ENCODE measurements at regions not wholly inside any gene's neighbourhood (a gene's known extent, or its start where the extent isn't known, plus 50 kb on each side); places are given as distances from the start of the nearest gene placed in this dataset.

- no peaks in the 10 kb centered on the region for H3K27me3 ChIP-seq (ENCODE audit: control insufficient read depth, insufficient read depth, low read length)
- no peaks in the 10 kb centered on the region for H3K36me3 ChIP-seq (ENCODE audit: control insufficient read depth, insufficient read depth, low read length)
- no peaks in the 10 kb centered on the region for H3K4me1 ChIP-seq (ENCODE audit: control insufficient read depth, insufficient read depth, low read length)
- H3K9me3 ChIP-seq (ENCODE audit: control insufficient read depth, insufficient read depth, low read length) = no peaks in the 10 kb centered on the region
- H3K4me3 ChIP-seq (ENCODE audit: low read depth, low read length) = no peak overlapping the region
- H3K9ac ChIP-seq (ENCODE audit: low read depth, low read length) = no peak overlapping the region
These were observed 141.1 kb upstream of the GLI3 start for GRCh38 chr7:42378149-42378548.

- no peaks in the 10 kb centered on the region for H3K4me1 ChIP-seq (ENCODE audit: control insufficient read depth, insufficient read depth, low read length)
- no peak overlapping the region for H3K4me3 ChIP-seq (ENCODE audit: low read depth, low read length)
- H3K27me3 ChIP-seq (ENCODE audit: control insufficient read depth, insufficient read depth, low read length) = no peaks in the 10 kb centered on the region
- H3K36me3 ChIP-seq (ENCODE audit: control insufficient read depth, insufficient read depth, low read length) = peaks cover 2% of the 10 kb centered on the region
- no peak overlapping the region for H3K9ac ChIP-seq (ENCODE audit: low read depth, low read length)
- H3K9me3 ChIP-seq (ENCODE audit: control insufficient read depth, insufficient read depth, low read length) = no peaks in the 10 kb centered on the region
These were observed 136.3 kb upstream of the GLI3 start for GRCh38 chr7:42373285-42373684.

GRCh38 chr7:42372479-42372878, 135.5 kb upstream of the GLI3 start:
- H3K9me3 ChIP-seq (ENCODE audit: control insufficient read depth, insufficient read depth, low read length) = no peaks in the 10 kb centered on the region
- H3K4me3 ChIP-seq (ENCODE audit: low read depth, low read length) = no peak overlapping the region
- no peaks in the 10 kb centered on the region for H3K27me3 ChIP-seq (ENCODE audit: control insufficient read depth, insufficient read depth, low read length)
- no peak overlapping the region for H3K9ac ChIP-seq (ENCODE audit: low read depth, low read length)
- no peaks in the 10 kb centered on the region for H3K4me1 ChIP-seq (ENCODE audit: control insufficient read depth, insufficient read depth, low read length)
- H3K36me3 ChIP-seq (ENCODE audit: control insufficient read depth, insufficient read depth, low read length) = peaks cover 2% of the 10 kb centered on the region

- no peaks in the 10 kb centered on the region for H3K9me3 ChIP-seq (ENCODE audit: control insufficient read depth, insufficient read depth, low read length)
- H3K9ac ChIP-seq (ENCODE audit: low read depth, low read length) = no peak overlapping the region
- H3K36me3 ChIP-seq (ENCODE audit: control insufficient read depth, insufficient read depth, low read length) = no peaks in the 10 kb centered on the region
- no peaks in the 10 kb centered on the region for H3K4me1 ChIP-seq (ENCODE audit: control insufficient read depth, insufficient read depth, low read length)
- no peak overlapping the region for H3K4me3 ChIP-seq (ENCODE audit: low read depth, low read length)
- no peaks in the 10 kb centered on the region for H3K27me3 ChIP-seq (ENCODE audit: control insufficient read depth, insufficient read depth, low read length)
These were observed 122.9 kb upstream of the GLI3 start for GRCh38 chr7:42359946-42360345.

GRCh38 chr7:42351316-42351935, 114.4 kb upstream of the GLI3 start:
- no peak overlapping the region for H3K4me3 ChIP-seq (ENCODE audit: low read depth, low read length)
- H3K4me1 ChIP-seq (ENCODE audit: control insufficient read depth, insufficient read depth, low read length) = peaks cover 3% of the 10 kb centered on the region
- H3K9ac ChIP-seq (ENCODE audit: low read depth, low read length) = no peak overlapping the region
- H3K27me3 ChIP-seq (ENCODE audit: control insufficient read depth, insufficient read depth, low read length) = no peaks in the 10 kb centered on the region
- no peaks in the 10 kb centered on the region for H3K9me3 ChIP-seq (ENCODE audit: control insufficient read depth, insufficient read depth, low read length)
- H3K36me3 ChIP-seq (ENCODE audit: control insufficient read depth, insufficient read depth, low read length) = no peaks in the 10 kb centered on the region

GRCh38 chr7:42350801-42351200, 113.8 kb upstream of the GLI3 start:
- H3K4me1 ChIP-seq (ENCODE audit: control insufficient read depth, insufficient read depth, low read length) = peaks cover 6% of the 10 kb centered on the region
- no peak overlapping the region for H3K9ac ChIP-seq (ENCODE audit: low read depth, low read length)
- no peaks in the 10 kb centered on the region for H3K27me3 ChIP-seq (ENCODE audit: control insufficient read depth, insufficient read depth, low read length)
- H3K36me3 ChIP-seq (ENCODE audit: control insufficient read depth, insufficient read depth, low read length) = no peaks in the 10 kb centered on the region
- no peaks in the 10 kb centered on the region for H3K9me3 ChIP-seq (ENCODE audit: control insufficient read depth, insufficient read depth, low read length)
- no peak overlapping the region for H3K4me3 ChIP-seq (ENCODE audit: low read depth, low read length)

GRCh38 chr7:42348631-42349030, 111.6 kb upstream of the GLI3 start:
- no peak overlapping the region for H3K9ac ChIP-seq (ENCODE audit: low read depth, low read length)
- no peaks in the 10 kb centered on the region for H3K36me3 ChIP-seq (ENCODE audit: control insufficient read depth, insufficient read depth, low read length)

GRCh38 chr7:42348071-42348470, 111.1 kb upstream of the GLI3 start:
- H3K36me3 ChIP-seq (ENCODE audit: control insufficient read depth, insufficient read depth, low read length) = no peaks in the 10 kb centered on the region
- no peak overlapping the region for H3K4me3 ChIP-seq (ENCODE audit: low read depth, low read length)
- no peak overlapping the region for H3K9ac ChIP-seq (ENCODE audit: low read depth, low read length)
- no peaks in the 10 kb centered on the region for H3K9me3 ChIP-seq (ENCODE audit: control insufficient read depth, insufficient read depth, low read length)
- no peaks in the 10 kb centered on the region for H3K27me3 ChIP-seq (ENCODE audit: control insufficient read depth, insufficient read depth, low read length)
- peaks cover 12% of the 10 kb centered on the region for H3K4me1 ChIP-seq (ENCODE audit: control insufficient read depth, insufficient read depth, low read length)

More at GRCh38 chr7:42348631-42349030, 111.6 kb upstream of the GLI3 start:
- no peaks in the 10 kb centered on the region for H3K9me3 ChIP-seq (ENCODE audit: control insufficient read depth, insufficient read depth, low read length)
- H3K4me1 ChIP-seq (ENCODE audit: control insufficient read depth, insufficient read depth, low read length) = peaks cover 12% of the 10 kb centered on the region
- H3K4me3 ChIP-seq (ENCODE audit: low read depth, low read length) = no peak overlapping the region
- H3K27me3 ChIP-seq (ENCODE audit: control insufficient read depth, insufficient read depth, low read length) = no peaks in the 10 kb centered on the region

- no peaks in the 10 kb centered on the region for H3K9me3 ChIP-seq (ENCODE audit: control insufficient read depth, insufficient read depth, low read length)
- H3K36me3 ChIP-seq (ENCODE audit: control insufficient read depth, insufficient read depth, low read length) = no peaks in the 10 kb centered on the region
- H3K4me3 ChIP-seq (ENCODE audit: low read depth, low read length) = no peak overlapping the region
- peaks cover 12% of the 10 kb centered on the region for H3K4me1 ChIP-seq (ENCODE audit: control insufficient read depth, insufficient read depth, low read length)
- H3K27me3 ChIP-seq (ENCODE audit: control insufficient read depth, insufficient read depth, low read length) = no peaks in the 10 kb centered on the region
- H3K9ac ChIP-seq (ENCODE audit: low read depth, low read length) = no peak overlapping the region
These were observed 110.6 kb upstream of the GLI3 start for GRCh38 chr7:42347616-42348015.

GRCh38 chr7:42345478-42346299, 108.7 kb upstream of the GLI3 start:
- Histone ChIP-seq H3K9ac (ENCODE audit: low read depth, low read length) (no peak overlapping the region), H3K36me3 (ENCODE audit: control insufficient read depth, insufficient read depth, low read length) (no peaks in the 10 kb centered on the region), H3K4me1 (ENCODE audit: control insufficient read depth, insufficient read depth, low read length) (peaks cover 12% of the 10 kb centered on the region), H3K4me3 (ENCODE audit: low read depth, low read length) (no peak overlapping the region), H3K27me3 (ENCODE audit: control insufficient read depth, insufficient read depth, low read length) (no peaks in the 10 kb centered on the region), H3K9me3 (ENCODE audit: control insufficient read depth, insufficient read depth, low read length) (no peaks in the 10 kb centered on the region)

GRCh38 chr7:42344198-42344755, 107.3 kb upstream of the GLI3 start:
- Histone ChIP-seq H3K27me3 (ENCODE audit: control insufficient read depth, insufficient read depth, low read length) (no peaks in the 10 kb centered on the region), H3K36me3 (ENCODE audit: control insufficient read depth, insufficient read depth, low read length) (no peaks in the 10 kb centered on the region), H3K4me1 (ENCODE audit: control insufficient read depth, insufficient read depth, low read length) (peaks cover 12% of the 10 kb centered on the region), H3K9ac (ENCODE audit: low read depth, low read length) (no peak overlapping the region), H3K4me3 (ENCODE audit: low read depth, low read length) (no peak overlapping the region), H3K9me3 (ENCODE audit: control insufficient read depth, insufficient read depth, low read length) (no peaks in the 10 kb centered on the region)

GRCh38 chr7:42342381-42342780, 105.4 kb upstream of the GLI3 start:
- no peaks in the 10 kb centered on the region for H3K27me3 ChIP-seq (ENCODE audit: control insufficient read depth, insufficient read depth, low read length)
- no peak overlapping the region for H3K4me3 ChIP-seq (ENCODE audit: low read depth, low read length)
- H3K9me3 ChIP-seq (ENCODE audit: control insufficient read depth, insufficient read depth, low read length) = no peaks in the 10 kb centered on the region
- peaks cover 9% of the 10 kb centered on the region for H3K4me1 ChIP-seq (ENCODE audit: control insufficient read depth, insufficient read depth, low read length)
- H3K36me3 ChIP-seq (ENCODE audit: control insufficient read depth, insufficient read depth, low read length) = no peaks in the 10 kb centered on the region
- H3K9ac ChIP-seq (ENCODE audit: low read depth, low read length) = no peak overlapping the region
